ENCODE measurements at regions not wholly inside any gene's neighbourhood (a gene's known extent, or its start where the extent isn't known, plus 50 kb on each side); places are given as distances from the start of the nearest gene placed in this dataset.

DNA sequence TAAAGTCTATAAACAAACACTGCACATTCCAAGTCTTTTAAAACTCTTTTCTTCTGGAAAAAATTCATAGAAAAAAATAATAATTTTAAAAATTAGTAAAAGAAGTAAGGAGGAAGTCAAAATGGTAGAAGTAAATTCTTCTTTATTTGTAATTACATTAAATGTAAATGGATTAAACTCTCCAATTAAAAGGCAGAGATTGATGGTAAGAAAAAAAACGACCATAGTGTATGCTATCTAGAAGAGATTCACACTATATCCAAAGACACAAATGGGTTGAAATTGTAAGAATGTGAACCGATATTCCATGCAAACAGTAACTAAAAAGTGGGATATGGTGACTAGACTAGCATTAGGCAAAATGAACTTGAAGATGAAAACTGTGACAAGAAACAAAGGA is 1196.1 kb upstream of the CDH2 start:
- TF ChIP-seq REST (IDR thresholded peaks at IDR 0.05; ENCODE audit: insufficient replicate concordance, low read depth) (no peak), POLR2AphosphoS5 (IDR thresholded peaks at IDR 0.05; ENCODE audit: low read depth) (no peak), SPI1 (IDR thresholded peaks at IDR 0.05; ENCODE audit: borderline replicate concordance, low read depth) (no peak), GABPA (IDR thresholded peaks at IDR 0.05; ENCODE audit: low read depth) (no peak)
- TF ChIP-seq, protein P1, sequence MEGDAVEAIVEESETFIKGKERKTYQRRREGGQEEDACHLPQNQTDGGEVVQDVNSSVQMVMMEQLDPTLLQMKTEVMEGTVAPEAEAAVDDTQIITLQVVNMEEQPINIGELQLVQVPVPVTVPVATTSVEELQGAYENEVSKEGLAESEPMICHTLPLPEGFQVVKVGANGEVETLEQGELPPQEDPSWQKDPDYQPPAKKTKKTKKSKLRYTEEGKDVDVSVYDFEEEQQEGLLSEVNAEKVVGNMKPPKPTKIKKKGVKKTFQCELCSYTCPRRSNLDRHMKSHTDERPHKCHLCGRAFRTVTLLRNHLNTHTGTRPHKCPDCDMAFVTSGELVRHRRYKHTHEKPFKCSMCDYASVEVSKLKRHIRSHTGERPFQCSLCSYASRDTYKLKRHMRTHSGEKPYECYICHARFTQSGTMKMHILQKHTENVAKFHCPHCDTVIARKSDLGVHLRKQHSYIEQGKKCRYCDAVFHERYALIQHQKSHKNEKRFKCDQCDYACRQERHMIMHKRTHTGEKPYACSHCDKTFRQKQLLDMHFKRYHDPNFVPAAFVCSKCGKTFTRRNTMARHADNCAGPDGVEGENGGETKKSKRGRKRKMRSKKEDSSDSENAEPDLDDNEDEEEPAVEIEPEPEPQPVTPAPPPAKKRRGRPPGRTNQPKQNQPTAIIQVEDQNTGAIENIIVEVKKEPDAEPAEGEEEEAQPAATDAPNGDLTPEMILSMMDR (IDR thresholded peaks at IDR 0.05; ENCODE audit: insufficient read depth, low read length): no peak
